ENCODE measurements at regions not wholly inside any gene's neighbourhood (a gene's known extent, or its start where the extent isn't known, plus 50 kb on each side); places are given as distances from the start of the nearest gene placed in this dataset.
"Not testable (repeated sequence)": the region's sequence is repeated elsewhere in the genome, so short reads cannot be mapped to it uniquely, and the experiment has no call there.

- TF ChIP-seq, protein P1, sequence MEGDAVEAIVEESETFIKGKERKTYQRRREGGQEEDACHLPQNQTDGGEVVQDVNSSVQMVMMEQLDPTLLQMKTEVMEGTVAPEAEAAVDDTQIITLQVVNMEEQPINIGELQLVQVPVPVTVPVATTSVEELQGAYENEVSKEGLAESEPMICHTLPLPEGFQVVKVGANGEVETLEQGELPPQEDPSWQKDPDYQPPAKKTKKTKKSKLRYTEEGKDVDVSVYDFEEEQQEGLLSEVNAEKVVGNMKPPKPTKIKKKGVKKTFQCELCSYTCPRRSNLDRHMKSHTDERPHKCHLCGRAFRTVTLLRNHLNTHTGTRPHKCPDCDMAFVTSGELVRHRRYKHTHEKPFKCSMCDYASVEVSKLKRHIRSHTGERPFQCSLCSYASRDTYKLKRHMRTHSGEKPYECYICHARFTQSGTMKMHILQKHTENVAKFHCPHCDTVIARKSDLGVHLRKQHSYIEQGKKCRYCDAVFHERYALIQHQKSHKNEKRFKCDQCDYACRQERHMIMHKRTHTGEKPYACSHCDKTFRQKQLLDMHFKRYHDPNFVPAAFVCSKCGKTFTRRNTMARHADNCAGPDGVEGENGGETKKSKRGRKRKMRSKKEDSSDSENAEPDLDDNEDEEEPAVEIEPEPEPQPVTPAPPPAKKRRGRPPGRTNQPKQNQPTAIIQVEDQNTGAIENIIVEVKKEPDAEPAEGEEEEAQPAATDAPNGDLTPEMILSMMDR (IDR thresholded peaks at IDR 0.05): not testable (repeated sequence)
- not testable (repeated sequence) for TF ChIP-seq POLR2A, EP300 (IDR thresholded peaks at IDR 0.05)
These were observed 281.6 kb upstream of the NBPF12 start for GRCh38 chr1:146656356-146657060.

Data from tibial nerve (tissue), 4 donors.